HG03342 (cell line): ENCODE measurements at regions not wholly inside any gene's neighbourhood (a gene's known extent, or its start where the extent isn't known, plus 50 kb on each side); places are given as distances from the start of the nearest gene placed in this dataset.

Experiments used
- ATAC-seq: cut with Tn5 transposase; IDR thresholded peaks from one replicate; pipeline ENCODE4 v1.9.1; 2021; ENCODE audit warnings: mild to moderate bottlenecking, moderate library complexity; ENCODE audit not compliant: unreplicated experiment

- ATAC-seq: no peak
Observed at GRCh38 chr18:64668461-64668962, 519.6 kb upstream of the LINC00305 start.

GRCh38 chr18:64663086-64663485 lies 514.2 kb upstream of the LINC00305 start:
- no peak for ATAC-seq

DNA sequence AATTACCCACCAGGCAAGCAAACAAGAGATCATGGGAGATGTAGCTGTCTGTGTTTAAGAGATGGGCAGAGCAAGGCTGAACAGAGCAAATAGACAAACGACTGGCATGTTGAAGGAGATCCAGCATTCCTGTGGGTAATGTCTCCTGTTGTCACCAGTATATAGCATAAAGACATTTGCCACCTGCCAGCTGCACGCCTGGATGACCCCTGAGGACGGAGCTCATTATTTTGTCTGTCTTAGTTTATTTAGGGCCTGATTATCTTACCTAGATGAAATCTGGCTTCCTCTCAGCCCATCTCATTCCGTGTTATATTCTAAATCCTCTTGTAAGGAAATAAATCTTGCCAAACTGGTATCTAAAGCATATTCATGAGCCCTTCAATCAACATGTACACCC lies 510.3 kb upstream of the LINC00305 start:
- no peak for ATAC-seq

GRCh38 chr18:64653068-64653467 lies 504.2 kb upstream of the LINC00305 start:
- no peak for ATAC-seq

DNA sequence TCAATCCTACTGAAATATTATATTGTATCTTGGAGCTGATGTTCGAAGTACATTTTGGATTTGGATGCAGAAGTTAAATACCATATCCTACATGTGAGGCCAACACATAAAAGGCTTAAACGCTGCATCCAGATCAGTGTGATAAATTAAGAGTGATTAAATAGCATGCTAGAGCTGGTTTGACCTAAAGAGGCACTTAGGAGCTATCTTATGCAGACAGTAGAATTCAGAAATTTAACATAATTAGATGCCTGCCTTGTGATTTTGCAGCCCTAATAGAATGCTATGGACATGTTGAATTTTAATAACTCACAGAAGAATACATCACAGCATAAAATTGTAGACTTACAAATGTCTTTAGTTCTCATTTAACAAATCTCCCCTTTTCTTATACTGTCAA lies 501.2 kb upstream of the LINC00305 start:
- no peak for ATAC-seq

GRCh38 chr18:64645753-64646152 lies 496.9 kb upstream of the LINC00305 start:
- no peak for ATAC-seq

- ATAC-seq: no peak
Observed at GRCh38 chr18:64639536-64639935, 490.6 kb upstream of the LINC00305 start.

- ATAC-seq: no peak
Observed at GRCh38 chr18:64620971-64621560, 472.2 kb upstream of the LINC00305 start.

DNA sequence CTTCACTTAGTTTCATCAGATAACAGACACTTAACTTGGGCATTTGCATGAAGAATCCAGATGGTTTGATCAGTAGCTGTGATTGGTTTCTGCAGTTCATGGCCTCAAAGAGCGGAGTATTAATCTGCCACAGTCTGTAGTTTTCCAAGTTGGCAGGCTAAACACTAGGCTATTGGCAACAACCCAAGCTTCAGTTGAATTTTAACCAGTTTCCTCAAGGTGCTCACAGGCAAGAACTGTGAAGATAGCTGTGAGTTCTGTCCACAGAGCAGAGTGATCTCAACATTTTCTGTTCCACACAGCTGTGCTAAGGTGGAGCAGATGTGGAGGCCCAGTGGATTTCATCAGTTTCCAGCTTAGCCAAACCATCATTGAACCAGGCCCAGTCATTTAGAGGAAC lies 469.5 kb upstream of the LINC00305 start:
- ATAC-seq: no peak

DNA sequence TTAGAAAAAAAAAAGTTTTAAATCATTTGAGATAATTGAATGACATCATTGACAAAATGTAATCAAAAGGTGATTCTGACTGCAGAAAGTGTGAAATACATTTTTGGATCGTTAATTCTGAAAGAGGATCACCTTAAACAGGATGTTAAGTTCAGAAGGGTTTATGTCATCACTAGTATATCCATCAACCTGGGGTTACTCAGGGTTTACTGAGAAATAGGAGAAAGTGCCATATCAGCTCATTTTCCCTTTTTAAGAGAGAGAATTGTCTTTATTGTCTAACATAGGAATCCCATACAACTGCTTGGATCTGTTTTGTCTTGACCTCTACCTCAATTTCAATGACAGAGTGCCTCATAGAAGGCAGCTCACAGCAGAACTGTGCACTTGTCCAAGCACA lies 466.1 kb upstream of the LINC00305 start:
- no peak for ATAC-seq

GRCh38 chr18:64614446-64614845 lies 465.6 kb upstream of the LINC00305 start:
- ATAC-seq: no peak

DNA sequence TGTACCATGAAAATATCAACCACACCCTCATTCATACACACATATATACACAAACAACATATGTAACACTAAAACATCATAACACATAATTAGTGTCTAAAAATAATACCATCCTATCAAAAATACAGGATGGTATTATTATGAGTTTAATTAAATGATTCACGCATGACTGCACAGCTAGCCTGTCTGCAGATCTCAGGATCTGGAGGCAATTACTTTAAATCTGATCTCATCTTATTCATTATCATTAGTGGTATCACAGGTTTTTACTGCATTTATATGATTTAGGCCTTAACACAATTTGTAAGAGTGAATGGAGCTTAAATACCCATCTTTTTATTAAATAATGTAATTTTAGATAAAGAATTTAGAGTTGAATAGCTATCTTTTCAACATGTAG lies 443.4 kb upstream of the LINC00305 start:
- ATAC-seq: no peak

- no peak for ATAC-seq
Observed at GRCh38 chr18:64589000-64589399, 440.1 kb upstream of the LINC00305 start.

DNA sequence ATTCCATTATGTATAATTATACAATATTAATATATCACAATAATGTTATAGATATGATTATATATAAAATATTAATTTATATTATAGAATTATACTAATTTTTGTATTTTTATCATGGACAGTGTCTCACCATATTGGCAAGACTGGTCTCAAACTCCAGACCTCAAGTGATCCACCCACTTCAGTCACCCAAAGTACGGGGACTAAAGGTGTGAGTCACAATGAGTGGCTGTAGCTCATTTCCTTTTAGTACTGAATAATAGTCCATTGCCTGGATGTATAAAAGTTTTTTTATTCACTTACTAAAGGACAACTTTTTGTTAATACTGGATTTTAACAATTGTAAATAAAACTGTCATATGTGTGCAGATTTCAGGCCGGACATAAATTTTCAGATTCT lies 417.6 kb upstream of the LINC00305 start:
- ATAC-seq: no peak

GRCh38 chr18:64562651-64563050 lies 413.8 kb upstream of the LINC00305 start:
- no peak for ATAC-seq

GRCh38 chr18:64546451-64546850 lies 397.6 kb upstream of the LINC00305 start:
- ATAC-seq: no peak

- ATAC-seq: no peak
Observed at GRCh38 chr18:64539847-64540246, 391.0 kb upstream of the LINC00305 start.

- no peak for ATAC-seq
Observed at GRCh38 chr18:64528646-64529045, 379.8 kb upstream of the LINC00305 start.

GRCh38 chr18:64519201-64519600 lies 370.3 kb upstream of the LINC00305 start:
- ATAC-seq: no peak

GRCh38 chr18:64518191-64518590 lies 369.3 kb upstream of the LINC00305 start:
- no peak for ATAC-seq

DNA sequence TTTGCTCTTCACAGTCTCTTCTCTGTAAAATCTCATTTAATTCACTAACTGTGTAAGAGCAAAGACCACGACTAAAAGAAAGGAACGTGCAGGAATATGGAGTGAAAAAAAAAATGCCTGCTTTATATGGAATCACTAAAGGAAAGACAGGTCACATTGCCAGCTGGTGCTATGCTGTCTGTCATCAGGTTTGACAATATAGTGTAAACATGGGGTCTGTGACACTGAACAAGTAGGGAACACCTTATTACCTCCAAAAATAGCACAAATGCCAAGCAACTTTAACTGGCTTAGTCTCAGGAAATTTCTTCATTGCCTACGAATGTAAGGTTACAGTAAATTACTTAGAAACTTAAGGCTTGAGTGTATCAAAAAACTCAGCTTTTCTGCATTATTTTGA lies 364.5 kb upstream of the LINC00305 start:
- ATAC-seq: no peak

- no peak for ATAC-seq
Observed at GRCh38 chr18:64490207-64490606, 341.3 kb upstream of the LINC00305 start.

GRCh38 chr18:64488698-64489097 lies 339.8 kb upstream of the LINC00305 start:
- ATAC-seq: no peak
